ENCODE measurements at regions not wholly inside any gene's neighbourhood (a gene's known extent, or its start where the extent isn't known, plus 50 kb on each side); places are given as distances from the start of the nearest gene placed in this dataset.

DNA sequence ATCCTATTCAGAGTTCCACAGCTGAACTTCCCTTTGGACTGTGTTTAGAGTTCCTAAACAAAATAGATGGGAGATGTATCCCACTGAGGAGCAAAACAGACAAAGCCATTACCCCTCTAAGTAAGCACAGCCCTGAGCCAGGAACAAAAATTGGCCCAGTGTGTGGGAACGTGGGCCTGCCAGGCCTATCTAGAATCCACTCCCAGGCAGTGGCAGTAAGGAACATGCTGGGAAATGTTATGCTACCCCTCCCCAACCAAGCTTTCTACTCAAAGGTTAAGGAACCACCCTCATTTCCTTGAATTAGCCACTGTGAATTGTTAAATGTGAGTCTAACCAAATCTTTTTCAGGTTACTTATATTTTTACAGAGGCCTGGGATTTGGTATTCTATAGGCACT, 405.1 kb upstream of the PTGER4 start:
- TF ChIP-seq EZH2 (IDR thresholded peaks at IDR 0.05; ENCODE audit: low read length, missing control alignments) = no peak
- TF ChIP-seq, protein P1, sequence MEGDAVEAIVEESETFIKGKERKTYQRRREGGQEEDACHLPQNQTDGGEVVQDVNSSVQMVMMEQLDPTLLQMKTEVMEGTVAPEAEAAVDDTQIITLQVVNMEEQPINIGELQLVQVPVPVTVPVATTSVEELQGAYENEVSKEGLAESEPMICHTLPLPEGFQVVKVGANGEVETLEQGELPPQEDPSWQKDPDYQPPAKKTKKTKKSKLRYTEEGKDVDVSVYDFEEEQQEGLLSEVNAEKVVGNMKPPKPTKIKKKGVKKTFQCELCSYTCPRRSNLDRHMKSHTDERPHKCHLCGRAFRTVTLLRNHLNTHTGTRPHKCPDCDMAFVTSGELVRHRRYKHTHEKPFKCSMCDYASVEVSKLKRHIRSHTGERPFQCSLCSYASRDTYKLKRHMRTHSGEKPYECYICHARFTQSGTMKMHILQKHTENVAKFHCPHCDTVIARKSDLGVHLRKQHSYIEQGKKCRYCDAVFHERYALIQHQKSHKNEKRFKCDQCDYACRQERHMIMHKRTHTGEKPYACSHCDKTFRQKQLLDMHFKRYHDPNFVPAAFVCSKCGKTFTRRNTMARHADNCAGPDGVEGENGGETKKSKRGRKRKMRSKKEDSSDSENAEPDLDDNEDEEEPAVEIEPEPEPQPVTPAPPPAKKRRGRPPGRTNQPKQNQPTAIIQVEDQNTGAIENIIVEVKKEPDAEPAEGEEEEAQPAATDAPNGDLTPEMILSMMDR (conservative IDR thresholded peaks at IDR 0.05 in 1 of 2, IDR thresholded peaks at IDR 0.05 in 1 of 2; ENCODE audit: low read depth in 1 of 2, low read length in 2 of 2) = no peak

Measured in fibroblast of lung (primary cell).